LNCaP clone FGC (cell line): ENCODE measurements at regions not wholly inside any gene's neighbourhood (a gene's known extent, or its start where the extent isn't known, plus 50 kb on each side); places are given as distances from the start of the nearest gene placed in this dataset.
A peak's percentile ranks its signal among the peaks of the same experiment; 100 is the strongest.

Source experiments
- DNase-seq: peaks from one replicate; pipeline ENCODE4 v3.0.0-alpha.2; 2011; ENCODE audit warnings: low read depth
- H3K4me3 ChIP-seq: 2 replicates; pipeline ENCODE4 v1.5.1; 2011; ENCODE audit warnings: mild to moderate bottlenecking, low read depth, low read length, control low read depth
- CTCF ChIP-seq: IDR thresholded peaks from 2 replicates; pipeline ENCODE4 v1.5.1; 2012; ENCODE audit warnings: mild to moderate bottlenecking; ENCODE audit not compliant: control insufficient read depth, insufficient read depth; ENCODE audit errors: extremely low read depth

GRCh38 chr4:26201120-26201519 lies 119.7 kb upstream of the RBPJ start:
- TF ChIP-seq CTCF = no peak
- H3K4me3 ChIP-seq = no peak overlapping the region
- no peak for DNase-seq

- no peak for DNase-seq
- H3K4me3 ChIP-seq = no peak overlapping the region
- TF ChIP-seq CTCF = no peak
These were observed 116.5 kb upstream of the RBPJ start for GRCh38 chr4:26204249-26204825.

- no peak overlapping the region for H3K4me3 ChIP-seq
- peak; percentile 62 for DNase-seq
- no peak for TF ChIP-seq CTCF
These were observed 115.9 kb upstream of the RBPJ start for GRCh38 chr4:26204911-26205370.

GRCh38 chr4:26206339-26206738 lies 114.5 kb upstream of the RBPJ start:
- DNase-seq = peak; percentile 74
- no peak overlapping the region for H3K4me3 ChIP-seq
- TF ChIP-seq CTCF = no peak

GRCh38 chr4:26206999-26207398 lies 113.8 kb upstream of the RBPJ start:
- TF ChIP-seq CTCF = no peak
- DNase-seq = no peak
- H3K4me3 ChIP-seq = no peak overlapping the region

- H3K4me3 ChIP-seq = no peak overlapping the region
- no peak for DNase-seq
- no peak for TF ChIP-seq CTCF
These were observed 113.2 kb upstream of the RBPJ start for GRCh38 chr4:26207631-26208030.
